ENCODE measurements at regions not wholly inside any gene's neighbourhood (a gene's known extent, or its start where the extent isn't known, plus 50 kb on each side); places are given as distances from the start of the nearest gene placed in this dataset.
A peak's percentile ranks its signal among the peaks of the same experiment; 100 is the strongest.
"Not testable (repeated sequence)": the region's sequence is repeated elsewhere in the genome, so short reads cannot be mapped to it uniquely, and the experiment has no call there.

- no peak for DNase-seq
Measured at GRCh38 chr21:23660560-23660959, 1946.7 kb downstream of the MRPL39 start.

DNA sequence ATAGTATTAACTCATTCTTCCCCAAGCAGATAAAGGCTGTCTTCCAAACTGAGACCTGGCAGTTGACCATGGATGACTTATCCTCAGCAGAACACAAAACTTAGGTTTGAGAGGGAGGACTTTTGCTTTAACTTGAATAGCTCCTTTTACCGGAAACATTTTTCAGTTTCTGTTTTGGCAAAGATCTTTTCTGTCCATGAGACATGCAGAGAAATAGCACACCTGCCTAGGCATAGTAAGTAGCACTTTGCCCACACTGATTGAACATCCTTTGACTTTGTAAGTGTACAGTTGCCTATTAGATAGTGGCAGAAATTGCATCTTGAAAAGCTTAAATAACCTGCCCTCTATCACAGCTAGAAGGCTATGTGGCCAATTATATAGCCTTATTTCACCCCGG, 1962.5 kb downstream of the MRPL39 start:
- no peak for DNase-seq

- DNase-seq: no peak
Measured at GRCh38 chr21:23639721-23640120, 1967.6 kb downstream of the MRPL39 start.

- DNase-seq: no peak
Measured at GRCh38 chr21:23638131-23638695, 1969.1 kb downstream of the MRPL39 start.

DNA sequence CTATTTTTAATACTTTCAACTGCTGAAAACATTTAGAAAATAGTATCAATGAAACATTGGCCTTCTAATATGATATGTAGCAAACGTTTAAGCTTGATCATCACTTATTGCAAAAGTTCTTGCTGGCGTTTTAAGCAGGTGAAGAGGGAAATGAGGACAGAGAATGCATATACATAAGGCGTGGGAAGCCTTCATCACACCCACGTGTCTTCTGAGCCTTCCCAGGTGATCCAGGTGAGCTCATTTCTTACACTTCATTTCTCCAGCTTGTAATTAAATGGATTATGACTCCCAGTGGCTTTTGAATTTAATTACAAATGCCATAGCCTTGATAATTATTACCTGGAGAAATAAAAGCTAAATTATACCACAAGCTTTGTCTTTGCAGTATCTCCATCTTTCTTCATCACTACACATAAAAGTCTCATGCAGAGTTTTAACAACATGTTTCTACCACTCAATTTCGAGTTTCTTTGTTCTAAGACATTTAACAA, 1973.8 kb downstream of the MRPL39 start:
- no peak for DNase-seq

- DNase-seq: no peak
Measured at GRCh38 chr21:23624281-23624680, 1983.0 kb downstream of the MRPL39 start.

- no peak for DNase-seq
Measured at GRCh38 chr21:23613014-23613413, 1994.3 kb downstream of the MRPL39 start.

- DNase-seq: no peak
Measured at GRCh38 chr21:23612210-23612609, 1995.1 kb downstream of the MRPL39 start.

DNA sequence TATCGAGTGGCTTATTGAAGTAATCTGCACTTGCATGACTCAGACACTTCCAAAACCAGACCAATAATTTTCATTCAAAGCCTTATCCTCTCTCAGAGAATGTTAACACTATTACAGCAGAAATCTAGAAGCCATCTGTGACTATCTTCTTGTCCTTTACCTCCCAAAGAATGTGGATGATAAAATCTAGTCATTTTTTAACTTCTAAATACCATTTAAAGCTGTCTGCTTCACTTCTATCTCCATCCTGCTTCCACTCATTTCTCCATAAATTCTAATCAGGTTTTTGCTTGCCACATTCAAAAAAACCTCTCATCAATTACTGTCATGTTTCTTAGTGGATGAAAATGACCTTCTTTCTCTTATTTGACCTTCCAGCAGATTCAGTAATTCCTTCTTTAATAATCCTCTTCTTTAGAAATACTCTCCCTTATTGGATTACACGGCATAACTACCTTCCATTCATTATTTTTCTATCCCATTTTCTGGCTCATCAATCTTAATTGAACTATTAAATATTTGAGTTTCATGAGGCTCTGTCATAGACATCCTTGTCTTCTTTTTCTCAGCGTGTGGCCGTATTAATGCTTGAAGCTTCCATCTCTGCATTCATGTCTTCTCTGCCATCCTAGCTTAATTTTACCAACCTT, 1999.4 kb downstream of the MRPL39 start:
- DNase-seq: no peak

- no peak for DNase-seq
Measured at GRCh38 chr21:23601549-23601948, 2005.7 kb downstream of the MRPL39 start.

DNA sequence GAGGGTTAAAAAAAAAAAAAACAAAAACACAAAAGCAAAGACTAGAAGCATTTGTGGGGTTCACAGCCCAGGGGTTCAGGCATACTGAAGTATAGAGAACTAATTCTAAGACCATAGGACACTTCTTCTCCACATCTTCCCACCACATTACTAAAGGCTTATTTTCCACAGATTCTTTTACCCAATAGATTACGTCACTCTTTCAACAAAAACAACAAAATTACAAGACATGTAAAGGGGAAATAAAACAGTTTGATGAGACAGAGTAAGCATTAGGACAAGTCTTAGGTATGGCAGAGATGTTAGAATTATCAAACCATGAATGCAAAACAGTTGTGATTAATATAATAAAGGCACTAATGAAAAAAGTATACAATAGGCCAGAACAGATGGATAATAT, 2013.7 kb downstream of the MRPL39 start:
- no peak for DNase-seq

- no peak for DNase-seq
Measured at GRCh38 chr21:23585419-23585818, 2021.9 kb downstream of the MRPL39 start.

DNA sequence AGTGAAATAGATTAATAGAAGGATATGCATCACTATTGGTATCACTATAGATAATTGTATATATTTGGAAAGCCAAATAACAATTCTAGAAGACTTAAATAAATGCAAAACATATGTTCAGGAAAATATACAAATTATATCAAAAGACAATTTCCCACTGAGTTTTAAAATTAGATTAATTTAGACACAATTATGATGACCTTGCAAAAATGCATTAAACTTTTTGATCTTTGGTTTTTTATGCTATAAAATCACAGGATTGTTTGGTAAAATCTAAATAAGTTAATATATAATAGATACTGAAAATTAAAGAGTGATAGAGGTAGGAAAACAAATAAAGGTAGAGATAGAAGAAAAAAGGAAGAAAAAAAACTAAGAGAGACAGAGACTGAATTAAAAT, 2027.7 kb downstream of the MRPL39 start:
- DNase-seq: no peak

GRCh38 chr21:23578027-23578426, 2029.3 kb downstream of the MRPL39 start:
- no peak for DNase-seq

GRCh38 chr21:23574932-23575331, 2032.3 kb downstream of the MRPL39 start:
- no peak for DNase-seq

- DNase-seq: not testable (repeated sequence)
Measured at GRCh38 chr21:23548924-23549323, 2058.4 kb downstream of the MRPL39 start.

DNA sequence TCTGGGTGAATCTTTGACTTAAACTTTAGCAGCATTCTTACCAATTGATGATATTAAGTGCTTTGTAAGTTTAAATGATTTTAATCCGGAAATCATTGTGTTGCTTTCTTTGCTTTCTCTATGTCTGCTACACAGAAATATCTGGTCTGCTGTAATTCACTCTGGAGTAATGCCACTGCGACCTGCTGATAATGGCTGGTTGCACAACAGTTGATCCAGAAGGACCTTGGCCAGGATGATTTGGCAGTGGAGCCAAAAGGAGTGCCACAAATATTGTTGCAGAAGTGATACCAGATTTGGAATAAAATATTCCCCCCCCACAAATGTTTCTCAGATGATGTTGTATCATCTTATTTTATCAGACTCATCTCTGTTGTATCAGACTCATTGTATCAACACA, 2063.9 kb downstream of the MRPL39 start:
- DNase-seq: no peak

GRCh38 chr21:23542097-23542496, 2065.2 kb downstream of the MRPL39 start:
- DNase-seq: no peak

DNA sequence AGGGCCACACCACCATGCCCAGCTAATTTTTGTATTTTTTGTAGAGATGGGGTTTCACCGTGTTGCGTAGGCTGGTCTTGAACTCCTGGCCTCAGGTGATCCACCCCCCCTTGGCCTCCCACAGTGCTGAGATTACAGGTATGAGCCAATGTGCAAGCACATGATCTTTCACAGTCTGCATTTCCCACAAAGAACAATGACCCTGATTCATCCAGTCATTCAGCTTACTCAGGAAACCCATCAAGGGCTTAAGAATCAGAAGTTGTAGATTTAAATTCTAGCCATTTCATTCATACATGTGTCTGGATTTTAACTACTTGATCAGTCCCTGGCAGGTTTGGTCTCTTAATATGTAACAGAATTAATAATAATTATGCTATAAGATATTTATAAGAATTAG, 2065.7 kb downstream of the MRPL39 start:
- no peak for DNase-seq

DNA sequence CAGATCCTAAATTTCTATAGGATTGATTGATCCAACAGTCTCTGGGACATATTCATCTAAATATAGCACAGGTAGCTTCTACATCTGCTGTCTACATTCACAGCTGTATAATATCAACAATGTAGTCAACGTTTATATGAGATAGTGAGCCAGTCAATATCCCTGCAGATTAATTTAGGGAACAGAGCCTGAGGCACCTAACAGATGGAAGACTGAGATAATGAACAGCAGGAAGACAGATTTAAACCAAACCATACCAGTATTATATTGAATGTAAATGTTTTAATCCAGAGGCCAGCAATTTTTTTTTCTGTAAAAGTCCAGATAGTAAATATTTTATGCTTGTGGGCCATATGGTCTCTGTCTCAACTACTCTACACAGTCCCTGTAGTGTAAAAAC, 2072.4 kb downstream of the MRPL39 start:
- DNase-seq: no peak

- no peak for DNase-seq
Measured at GRCh38 chr21:23531444-23531843, 2075.8 kb downstream of the MRPL39 start.

DNA sequence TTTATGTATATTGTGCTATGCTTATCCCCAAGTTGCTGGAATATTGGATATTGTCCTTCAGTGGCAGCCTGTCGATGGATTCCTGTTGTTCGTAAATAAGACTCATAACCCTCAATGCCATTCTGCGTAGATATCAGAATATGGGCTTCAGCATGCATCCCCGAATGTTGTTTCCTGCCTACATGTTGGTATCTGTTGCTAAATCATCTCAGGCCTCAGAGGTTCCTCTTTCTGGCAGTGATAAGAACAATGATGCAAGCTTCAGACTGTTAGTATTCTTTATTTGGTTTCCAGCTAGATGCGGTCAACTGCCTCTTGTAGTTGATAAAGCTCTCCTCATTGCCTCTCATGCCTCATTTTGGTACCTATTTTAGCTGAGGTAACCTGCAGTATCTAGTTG, 2082.6 kb downstream of the MRPL39 start:
- peak; percentile 81 for DNase-seq

DNA sequence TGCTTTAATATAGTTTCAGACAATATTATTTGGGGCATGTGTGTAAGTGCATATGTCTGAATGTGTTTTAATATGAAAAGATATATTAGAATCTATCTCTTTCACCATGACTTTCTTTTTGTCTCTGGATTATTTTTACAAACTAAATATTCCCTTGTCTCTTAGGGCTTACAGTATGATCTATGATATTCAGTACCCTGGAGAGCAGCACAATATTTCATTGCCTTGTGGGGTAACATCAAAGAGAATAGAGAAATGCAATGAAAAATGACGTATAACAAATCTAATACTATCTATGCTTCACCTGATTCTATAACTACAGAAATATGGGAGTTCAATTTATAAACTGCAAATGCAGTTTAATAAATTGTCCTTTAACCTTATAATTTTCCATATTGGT, 2084.5 kb downstream of the MRPL39 start:
- DNase-seq: peak; percentile 22

DNA sequence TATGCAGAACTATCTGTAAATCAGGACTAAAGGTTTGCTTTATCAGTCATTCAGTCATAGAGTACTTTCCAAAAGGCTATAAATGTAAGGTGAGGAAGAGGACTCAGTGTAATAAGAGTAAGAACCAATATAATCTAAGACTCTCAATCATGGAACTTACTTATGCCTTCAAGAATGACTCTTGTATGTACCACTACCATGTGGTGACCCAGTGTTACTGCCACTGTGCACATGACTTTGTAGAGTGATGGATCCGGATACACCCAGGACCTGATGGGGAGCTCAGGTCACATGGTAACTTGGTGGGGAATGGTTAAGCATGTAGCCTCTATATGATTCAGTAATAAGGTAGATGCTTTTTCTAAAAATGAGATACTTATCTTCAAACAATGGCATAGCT, 2099.8 kb downstream of the MRPL39 start:
- no peak for DNase-seq

DNA sequence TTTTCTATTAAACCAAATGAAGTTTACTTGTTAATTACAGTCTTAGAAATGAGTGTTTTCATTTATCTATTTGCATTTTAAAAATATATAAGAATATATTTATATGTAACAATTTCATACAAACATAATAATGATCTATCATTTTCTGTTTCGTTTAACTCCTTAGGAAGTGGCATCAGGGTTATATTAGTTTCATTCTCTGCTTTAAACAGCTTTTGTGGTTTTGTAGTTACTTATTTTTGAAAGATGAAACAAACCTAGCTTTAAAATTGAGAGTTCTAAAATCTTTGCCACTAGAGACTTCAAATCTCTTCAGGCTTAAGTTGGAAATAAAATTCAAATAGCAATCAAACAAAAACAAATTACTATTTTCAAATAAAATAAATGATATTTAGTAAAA, 2110.6 kb downstream of the MRPL39 start:
- DNase-seq: no peak

Measured in hematopoietic multipotent progenitor cell treated with erythropoietin and hydrocortisone succinate and interleukin-3 and kit ligand, for 4 days (in vitro differentiated cells).